ENCODE measurements at regions not wholly inside any gene's neighbourhood (a gene's known extent, or its start where the extent isn't known, plus 50 kb on each side); places are given as distances from the start of the nearest gene placed in this dataset.
"Not testable (repeated sequence)": the region's sequence is repeated elsewhere in the genome, so short reads cannot be mapped to it uniquely, and the experiment has no call there.

- TF ChIP-seq CTCF (conservative IDR thresholded peaks at IDR 0.05 in 1 of 2, IDR thresholded peaks at IDR 0.05 in 1 of 2; ENCODE audit: low read depth in 1 of 2, low read length in 2 of 2) (no peak), EZH2 (IDR thresholded peaks at IDR 0.05; ENCODE audit: low read length, missing control alignments) (no peak)
- no peaks in the 10 kb centered on the region for H4K20me1 ChIP-seq (ENCODE audit: control insufficient read depth, extremely low read depth, insufficient read depth, low read length)
- no peak overlapping the region for H3K27ac ChIP-seq (ENCODE audit: insufficient read depth, low read length)
- H3K4me3 ChIP-seq (replicated peaks in 1 of 4; ENCODE audit: control extremely low read depth in 1 of 4, insufficient read depth in 1 of 4, low read depth in 3 of 4, low read length in 4 of 4) = no peak overlapping the region
- H3K4me2 ChIP-seq (ENCODE audit: extremely low read depth, insufficient read depth, low read length) = no peak overlapping the region
- no peaks in the 10 kb centered on the region for H3K9me3 ChIP-seq (ENCODE audit: control insufficient read depth, insufficient read depth, low read depth, low read length)
- H3K79me2 ChIP-seq (ENCODE audit: control insufficient read depth, insufficient read depth, low read length) = no peaks in the 10 kb centered on the region
- no peak for DNase-seq (ENCODE audit: low read depth in 2 of 2)
- H3K36me3 ChIP-seq (ENCODE audit: control insufficient read depth, insufficient read depth, low read length) = no peaks in the 10 kb centered on the region
- no peak overlapping the region for H3K9ac ChIP-seq (ENCODE audit: insufficient read depth, low read length)
- H3K27me3 ChIP-seq (ENCODE audit: control insufficient read depth, insufficient read depth, low read length) = no peaks in the 10 kb centered on the region
- no peaks in the 10 kb centered on the region for H3K4me1 ChIP-seq (ENCODE audit: control insufficient read depth, extremely low read depth, insufficient read depth, low read length)
- H2AFZ ChIP-seq (ENCODE audit: low read length) = no peak overlapping the region
Observed at GRCh38 chr9:25078202-25078601, 532.5 kb upstream of the IZUMO3 start.

- H3K4me3 ChIP-seq (replicated peaks in 1 of 4; ENCODE audit: control extremely low read depth in 1 of 4, insufficient read depth in 1 of 4, low read depth in 3 of 4, low read length in 4 of 4) = no peak overlapping the region
- no peak overlapping the region for H3K4me2 ChIP-seq (ENCODE audit: extremely low read depth, insufficient read depth, low read length)
- H3K27ac ChIP-seq (ENCODE audit: insufficient read depth, low read length) = no peak overlapping the region
- no peak for TF ChIP-seq EZH2 (IDR thresholded peaks at IDR 0.05; ENCODE audit: low read length, missing control alignments)
- TF ChIP-seq CTCF (conservative IDR thresholded peaks at IDR 0.05 in 1 of 2, IDR thresholded peaks at IDR 0.05 in 1 of 2; ENCODE audit: low read depth in 1 of 2, low read length in 2 of 2) = no peak
- H2AFZ ChIP-seq (ENCODE audit: low read length) = no peak overlapping the region
- H3K9ac ChIP-seq (ENCODE audit: insufficient read depth, low read length) = no peak overlapping the region
- H3K36me3 ChIP-seq (ENCODE audit: control insufficient read depth, insufficient read depth, low read length) = no peaks in the 10 kb centered on the region
- no peaks in the 10 kb centered on the region for H3K79me2 ChIP-seq (ENCODE audit: control insufficient read depth, insufficient read depth, low read length)
- H3K4me1 ChIP-seq (ENCODE audit: control insufficient read depth, extremely low read depth, insufficient read depth, low read length) = no peaks in the 10 kb centered on the region
- no peaks in the 10 kb centered on the region for H4K20me1 ChIP-seq (ENCODE audit: control insufficient read depth, extremely low read depth, insufficient read depth, low read length)
- no peak for DNase-seq (ENCODE audit: low read depth in 2 of 2)
- no peaks in the 10 kb centered on the region for H3K9me3 ChIP-seq (ENCODE audit: control insufficient read depth, insufficient read depth, low read depth, low read length)
- no peaks in the 10 kb centered on the region for H3K27me3 ChIP-seq (ENCODE audit: control insufficient read depth, insufficient read depth, low read length)
Observed at GRCh38 chr9:25048098-25048724, 502.5 kb upstream of the IZUMO3 start.

GRCh38 chr9:25045469-25045868 is 499.8 kb upstream of the IZUMO3 start:
- H3K27me3 ChIP-seq (ENCODE audit: control insufficient read depth, insufficient read depth, low read length); H3K4me3 ChIP-seq (replicated peaks in 1 of 4; ENCODE audit: control extremely low read depth in 1 of 4, insufficient read depth in 1 of 4, low read depth in 3 of 4, low read length in 4 of 4); H4K20me1 ChIP-seq (ENCODE audit: control insufficient read depth, extremely low read depth, insufficient read depth, low read length); H3K4me2 ChIP-seq (ENCODE audit: extremely low read depth, insufficient read depth, low read length); DNase-seq (ENCODE audit: low read depth in 2 of 2); H3K9ac ChIP-seq (ENCODE audit: insufficient read depth, low read length); H3K9me3 ChIP-seq (ENCODE audit: control insufficient read depth, insufficient read depth, low read depth, low read length); H3K27ac ChIP-seq (ENCODE audit: insufficient read depth, low read length); H3K79me2 ChIP-seq (ENCODE audit: control insufficient read depth, insufficient read depth, low read length); H2AFZ ChIP-seq (ENCODE audit: low read length); H3K4me1 ChIP-seq (ENCODE audit: control insufficient read depth, extremely low read depth, insufficient read depth, low read length); H3K36me3 ChIP-seq (ENCODE audit: control insufficient read depth, insufficient read depth, low read length): not testable (repeated sequence)
